ENCODE measurements at regions not wholly inside any gene's neighbourhood (a gene's known extent, or its start where the extent isn't known, plus 50 kb on each side); places are given as distances from the start of the nearest gene placed in this dataset.

DNA sequence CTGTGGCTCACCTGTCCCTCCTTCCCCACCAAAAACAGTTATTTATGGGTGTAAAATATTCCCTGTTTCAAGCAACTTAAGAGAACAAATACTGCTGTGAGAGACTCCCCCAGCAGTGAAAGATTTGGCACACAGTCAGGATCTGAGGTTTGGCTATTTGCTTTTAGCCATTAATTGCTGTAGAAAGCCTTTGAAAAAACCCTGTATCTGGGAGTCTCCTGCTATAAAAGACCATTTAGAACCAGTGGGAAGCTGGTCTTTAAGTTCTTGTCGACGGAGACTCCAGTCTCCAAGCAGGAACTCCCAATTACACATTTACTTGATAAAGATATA lies 55.1 kb upstream of the PCSK6 start:
- no peak for DNase-seq (ENCODE audit: low read depth)
- TF ChIP-seq, protein P1, sequence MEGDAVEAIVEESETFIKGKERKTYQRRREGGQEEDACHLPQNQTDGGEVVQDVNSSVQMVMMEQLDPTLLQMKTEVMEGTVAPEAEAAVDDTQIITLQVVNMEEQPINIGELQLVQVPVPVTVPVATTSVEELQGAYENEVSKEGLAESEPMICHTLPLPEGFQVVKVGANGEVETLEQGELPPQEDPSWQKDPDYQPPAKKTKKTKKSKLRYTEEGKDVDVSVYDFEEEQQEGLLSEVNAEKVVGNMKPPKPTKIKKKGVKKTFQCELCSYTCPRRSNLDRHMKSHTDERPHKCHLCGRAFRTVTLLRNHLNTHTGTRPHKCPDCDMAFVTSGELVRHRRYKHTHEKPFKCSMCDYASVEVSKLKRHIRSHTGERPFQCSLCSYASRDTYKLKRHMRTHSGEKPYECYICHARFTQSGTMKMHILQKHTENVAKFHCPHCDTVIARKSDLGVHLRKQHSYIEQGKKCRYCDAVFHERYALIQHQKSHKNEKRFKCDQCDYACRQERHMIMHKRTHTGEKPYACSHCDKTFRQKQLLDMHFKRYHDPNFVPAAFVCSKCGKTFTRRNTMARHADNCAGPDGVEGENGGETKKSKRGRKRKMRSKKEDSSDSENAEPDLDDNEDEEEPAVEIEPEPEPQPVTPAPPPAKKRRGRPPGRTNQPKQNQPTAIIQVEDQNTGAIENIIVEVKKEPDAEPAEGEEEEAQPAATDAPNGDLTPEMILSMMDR (IDR thresholded peaks at IDR 0.05; ENCODE audit: insufficient read depth, low read length) = no peak
- H3K4me3 ChIP-seq (ENCODE audit: low read depth, low read length) = no peak overlapping the region

DNA sequence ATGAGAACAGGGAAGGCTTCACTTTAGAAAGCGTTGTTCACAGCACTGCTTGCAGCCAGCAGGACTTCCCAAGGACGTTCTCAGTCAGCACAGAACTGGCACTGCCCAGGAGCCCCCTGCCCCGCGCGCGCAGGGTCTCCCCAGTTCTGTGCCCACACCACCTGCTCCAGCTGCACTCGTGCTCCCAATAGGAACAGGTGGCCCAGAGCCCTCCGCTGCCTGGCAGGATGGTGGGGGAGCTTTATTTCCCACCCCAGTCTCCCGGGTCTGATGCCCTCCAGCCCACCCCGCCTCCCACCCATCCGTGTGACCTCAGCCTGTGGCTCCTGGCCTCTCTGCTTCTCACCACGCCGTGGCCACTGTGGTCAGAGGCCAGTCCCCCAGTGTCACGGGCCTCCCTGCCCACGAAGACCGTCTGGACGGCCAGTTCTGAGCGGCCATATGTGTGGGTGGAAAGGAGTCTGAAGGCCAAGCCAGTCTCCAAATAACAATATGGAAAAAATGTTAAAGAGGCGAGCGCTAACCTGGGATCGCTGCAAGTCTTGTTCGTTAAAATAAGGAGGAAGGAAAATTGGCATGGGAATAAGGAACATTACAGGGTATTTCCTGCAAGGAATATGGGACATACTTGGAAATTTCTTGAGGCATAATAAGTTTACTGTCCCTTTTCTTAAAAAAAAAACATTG lies 54.6 kb upstream of the PCSK6 start:
- no peak overlapping the region for H3K4me3 ChIP-seq (ENCODE audit: low read depth, low read length)
- no peak for DNase-seq (ENCODE audit: low read depth)
- TF ChIP-seq, protein P1 (IDR thresholded peaks at IDR 0.05; ENCODE audit: insufficient read depth, low read length) = no peak

DNA sequence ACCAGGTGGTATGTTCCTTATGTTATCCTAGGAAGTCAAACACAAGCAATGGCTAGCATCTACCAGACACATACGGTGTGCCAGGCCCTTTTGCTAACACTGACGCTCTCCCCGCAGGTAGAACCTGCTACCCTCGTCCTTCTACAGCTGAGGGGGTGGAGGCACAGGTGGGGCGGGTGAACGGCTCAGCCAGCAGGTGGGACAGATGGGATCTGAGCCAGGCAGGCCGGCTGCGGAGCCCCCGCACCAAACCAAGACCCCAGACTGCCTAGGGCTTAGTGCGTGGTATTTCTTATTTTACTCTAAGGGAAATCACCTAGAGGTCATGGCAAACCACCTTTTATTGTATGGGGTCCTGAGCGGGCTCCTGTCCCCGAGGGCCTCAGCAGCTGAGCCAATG lies 53.9 kb upstream of the PCSK6 start:
- TF ChIP-seq, protein P1 (IDR thresholded peaks at IDR 0.05; ENCODE audit: insufficient read depth, low read length) = no peak

DNA sequence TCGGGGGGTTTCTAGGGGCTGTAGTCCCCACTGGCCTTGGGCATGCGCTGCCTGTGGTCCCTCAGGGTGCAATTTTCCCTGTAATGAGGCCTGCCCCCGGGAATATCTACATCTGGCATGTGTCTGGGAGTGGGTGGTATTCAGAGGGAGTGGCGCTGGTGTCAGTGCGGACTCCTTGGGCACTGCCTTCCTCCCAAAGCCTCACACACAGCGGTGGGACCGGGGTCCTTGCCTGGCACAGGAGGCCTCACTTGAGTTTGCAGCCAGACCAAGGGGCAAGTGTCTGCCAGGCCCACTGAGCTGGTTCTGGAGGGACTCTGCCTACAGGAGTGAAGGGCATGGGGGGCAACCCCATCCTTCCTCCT lies 53.5 kb upstream of the PCSK6 start:
- H3K4me3 ChIP-seq (ENCODE audit: low read depth, low read length) = no peak overlapping the region
- TF ChIP-seq, protein P1 (IDR thresholded peaks at IDR 0.05; ENCODE audit: insufficient read depth, low read length) = no peak
- DNase-seq (ENCODE audit: low read depth) = no peak

More for the DNA sequence above, 53.9 kb upstream of the PCSK6 start:
- no peak for DNase-seq (ENCODE audit: low read depth)
- H3K4me3 ChIP-seq (ENCODE audit: low read depth, low read length) = no peak overlapping the region

DNA sequence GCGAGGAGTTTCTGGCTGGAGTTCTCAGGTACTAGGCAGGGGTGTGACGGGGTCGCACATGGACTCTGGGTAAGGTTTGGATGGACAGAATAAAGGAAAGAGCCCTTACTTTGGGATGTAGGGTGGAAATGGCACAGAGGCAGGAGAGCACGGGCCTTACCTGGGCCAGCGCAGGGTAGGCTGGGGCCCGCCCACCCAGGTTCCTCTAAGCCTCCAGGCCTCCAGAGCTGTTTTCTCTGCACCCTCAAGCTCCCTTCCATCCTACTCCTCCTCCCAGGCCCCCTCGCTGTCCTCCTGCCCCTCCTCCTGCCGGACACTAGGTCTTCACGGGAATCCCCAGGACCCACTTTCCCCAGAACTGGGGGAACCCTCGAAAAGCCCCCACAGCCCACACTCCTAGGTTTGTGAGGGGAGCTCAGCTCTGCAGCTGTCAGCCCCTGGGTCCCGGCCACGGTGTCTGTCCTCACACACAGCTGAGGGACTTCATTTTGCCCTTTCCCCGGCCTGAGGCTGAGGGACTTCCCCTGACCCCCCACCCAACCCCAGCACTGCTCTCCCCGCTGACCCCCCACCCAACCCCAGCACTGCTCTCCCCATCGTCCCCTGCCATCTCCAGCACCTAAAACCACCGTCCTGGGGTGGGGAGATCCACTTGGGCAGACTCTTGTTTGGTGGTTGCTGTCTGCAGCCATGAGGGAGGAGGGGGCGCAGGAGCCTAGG lies 53.0 kb upstream of the PCSK6 start:
- H3K4me3 ChIP-seq (ENCODE audit: low read depth, low read length) = no peak overlapping the region
- no peak for DNase-seq (ENCODE audit: low read depth)
- TF ChIP-seq, protein P1 (IDR thresholded peaks at IDR 0.05; ENCODE audit: insufficient read depth, low read length) = no peak

DNA sequence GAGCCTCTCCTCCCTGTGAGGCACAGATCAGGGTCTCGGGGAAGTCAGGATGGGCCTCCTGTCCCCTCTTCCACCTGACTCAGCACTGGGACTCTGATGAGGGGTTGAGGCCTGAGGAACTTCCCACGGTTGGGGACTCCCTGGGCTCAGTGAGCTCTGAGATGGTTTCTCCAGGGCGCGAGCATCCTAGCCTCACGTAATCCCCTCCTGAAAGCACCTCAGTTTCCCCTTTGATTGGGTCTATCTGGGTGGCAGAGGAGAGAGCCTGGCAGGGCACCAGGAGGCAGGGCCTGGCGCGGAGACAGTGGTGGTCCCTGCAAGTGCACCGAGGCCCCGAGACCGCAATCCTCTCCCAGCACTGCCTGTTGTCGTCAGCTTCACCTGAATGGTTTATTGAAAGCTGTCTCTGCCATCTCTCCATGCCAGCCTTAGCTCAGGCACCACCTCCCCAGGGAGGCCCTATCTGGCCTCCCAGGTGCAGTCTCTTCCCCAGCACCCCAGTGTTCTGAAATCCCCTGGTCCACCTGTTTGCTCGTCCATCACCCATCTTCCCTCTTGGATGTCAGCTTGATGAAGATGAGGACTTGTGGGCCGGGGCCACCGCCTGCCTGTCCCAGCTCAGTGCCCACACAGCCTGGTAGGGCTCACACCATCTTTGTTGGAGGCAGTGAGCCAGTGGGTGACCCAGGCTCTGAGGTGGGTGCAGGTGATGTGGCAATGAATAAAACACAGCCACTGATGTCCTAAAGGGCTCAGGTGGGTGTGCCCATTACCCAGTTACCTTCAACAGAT lies 52.2 kb upstream of the PCSK6 start:
- TF ChIP-seq, protein P1 (IDR thresholded peaks at IDR 0.05; ENCODE audit: insufficient read depth, low read length) = no peak
- DNase-seq (ENCODE audit: low read depth) = no peak
- no peak overlapping the region for H3K4me3 ChIP-seq (ENCODE audit: low read depth, low read length)
